HEK293T (cell line): ENCODE measurements at regions not wholly inside any gene's neighbourhood (a gene's known extent, or its start where the extent isn't known, plus 50 kb on each side); places are given as distances from the start of the nearest gene placed in this dataset.
A peak's percentile ranks its signal among the peaks of the same experiment; 100 is the strongest.

Experiments used
- CTCF ChIA-PET: fragments of 350-600 bp; formaldehyde crosslinking; extraction: SDS; loops from one replicate; lab custom pipeline; 2021; ENCODE audit warnings: antibody characterized with exemption, inconsistent platforms; lab: Yijun Ruan, JAX
- POLR2A ChIA-PET: fragments of 350-600 bp; formaldehyde crosslinking; extraction: SDS; loops from one replicate; lab custom pipeline; 2020; ENCODE audit warnings: antibody characterized with exemption, inconsistent platforms; lab: Yijun Ruan, JAX
- DNase-seq: peaks from one replicate; pipeline ENCODE4 v3.0.0; 2012; ENCODE audit warnings: mixed read lengths; ENCODE audit errors: extremely low spot score
- ARNT ChIP-seq: fragments of 450-650 bp; IDR thresholded peaks from 2 replicates; pipeline ENCODE4 v1.6.1; 2017; ENCODE audit warnings: mild to moderate bottlenecking
- BHLHE40 ChIP-seq: fragments of 450-650 bp; IDR thresholded peaks from 2 replicates; pipeline ENCODE4 v1.6.1; 2016; ENCODE audit warnings: mild to moderate bottlenecking, moderate library complexity, borderline replicate concordance
- CTBP1 ChIP-seq: fragments of 450-650 bp; IDR thresholded peaks from 2 replicates; pipeline ENCODE4 v1.6.1; 2016; ENCODE audit warnings: borderline replicate concordance
- ELF4 ChIP-seq: fragments of 450-650 bp; IDR thresholded peaks from 2 replicates; pipeline ENCODE4 v1.6.1; 2017; ENCODE audit warnings: antibody characterized with exemption
- FOXA1 ChIP-seq: fragments of 450-650 bp; IDR thresholded peaks from 2 replicates; pipeline ENCODE4 v1.6.1; 2016; ENCODE audit warnings: mild to moderate bottlenecking
- FOXK2 ChIP-seq: fragments of 450-650 bp; IDR thresholded peaks from 2 replicates; pipeline ENCODE4 v1.6.1; 2016; ENCODE audit warnings: mild to moderate bottlenecking
- FOXM1 ChIP-seq: fragments of 450-650 bp; IDR thresholded peaks from 2 replicates; pipeline ENCODE4 v1.6.1; 2017; ENCODE audit warnings: mild to moderate bottlenecking, borderline replicate concordance
- HDGF ChIP-seq: fragments of 450-650 bp; IDR thresholded peaks from 2 replicates; pipeline ENCODE4 v1.6.1; 2017; ENCODE audit warnings: antibody characterized with exemption, borderline replicate concordance
- L3MBTL2 ChIP-seq: fragments of 450-650 bp; conservative IDR thresholded peaks from 2 replicates; pipeline ENCODE4 v1.6.1; 2016; ENCODE audit warnings: mild to moderate bottlenecking
- LEF1 ChIP-seq: fragments of 450-650 bp; IDR thresholded peaks from 2 replicates; pipeline ENCODE4 v1.6.1; 2017; ENCODE audit warnings: mild to moderate bottlenecking, borderline replicate concordance
- NFRKB ChIP-seq: fragments of 450-650 bp; IDR thresholded peaks from 2 replicates; pipeline ENCODE4 v1.6.1; 2016; ENCODE audit warnings: mild to moderate bottlenecking, moderate library complexity
- SP1 ChIP-seq: fragments of 450-650 bp; IDR thresholded peaks from 2 replicates; pipeline ENCODE4 v1.6.1; 2017
- SUZ12 ChIP-seq: fragments of 450-650 bp; IDR thresholded peaks from 2 replicates; pipeline ENCODE4 v1.6.1; 2016; ENCODE audit warnings: mild to moderate bottlenecking
- TARDBP ChIP-seq: fragments of 450-650 bp; IDR thresholded peaks from 2 replicates; pipeline ENCODE4 v1.6.1; 2016
- ZNF384 ChIP-seq: fragments of 450-650 bp; IDR thresholded peaks from 2 replicates; pipeline ENCODE4 v1.6.1; 2016
- TF ChIP-seq, protein P1 (sequence below): fragments of 450-650 bp; IDR thresholded peaks from 2 replicates; pipeline ENCODE4 v1.6.1; 2016

DNA sequence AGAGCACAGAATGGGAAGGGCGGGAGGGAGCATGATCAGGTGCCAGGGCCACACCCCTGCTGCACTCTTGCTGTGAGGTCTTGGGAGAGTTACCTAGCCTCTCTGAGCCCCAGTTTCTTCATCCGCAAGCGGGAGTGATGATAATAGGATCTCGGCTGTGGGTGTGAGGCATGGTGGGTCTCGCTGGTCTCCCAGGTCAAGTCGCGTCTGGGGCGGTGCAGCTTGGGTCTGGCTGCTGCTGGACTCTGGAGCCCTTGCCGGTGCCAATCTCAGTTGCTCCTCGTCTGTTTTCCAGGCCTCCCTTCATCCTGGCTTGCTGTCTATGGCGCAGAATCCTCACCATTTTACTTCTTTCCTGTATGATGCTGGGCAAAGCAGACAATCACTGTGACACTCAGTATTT is 130.3 kb upstream of the RAB12 start:
- DNase-seq, result no peak
- TF ChIP-seq TARDBP (no peak), ARNT (no peak)
- POLR2A ChIA-PET, result no interaction called here
- CTCF ChIA-PET, result interaction anchor here (0.7 to 1.2 kb wide), 2 partner anchors 11 to 34 kb away, joined by 3 to 5 read pairs; no protein-coding TSS in a partner anchor

DNA sequence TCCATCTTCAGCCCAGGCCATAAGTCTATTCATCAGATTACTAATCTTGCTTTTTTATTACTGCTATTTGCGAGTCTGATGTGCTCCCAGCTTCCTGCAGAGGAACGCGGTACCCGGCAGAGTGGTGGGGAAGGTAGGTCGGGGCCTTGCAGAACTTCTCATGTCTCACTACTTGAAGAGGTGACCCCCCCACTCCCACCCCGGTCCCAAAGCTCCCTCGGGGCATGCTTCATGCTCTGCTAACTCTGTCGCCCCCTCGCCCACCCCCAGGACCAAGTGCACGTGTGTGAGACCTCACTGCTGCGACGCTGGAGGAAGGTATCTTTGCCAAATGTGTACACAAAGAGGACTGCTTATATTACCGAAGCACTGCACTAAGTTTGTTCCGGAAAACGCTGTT is 129.4 kb upstream of the RAB12 start:
- CTCF ChIA-PET, result interaction anchor here (0.6 kb wide), 1 partner anchor 27 kb away, joined by 3 read pairs; no protein-coding TSS in a partner anchor
- POLR2A ChIA-PET, result interaction anchor here (0.6 kb wide), 1 partner anchor 1255 kb away, joined by 3 read pairs; no protein-coding TSS in a partner anchor
- no peak for TF ChIP-seq SUZ12
- no peak for TF ChIP-seq HDGF
- TF ChIP-seq ZNF384, result no peak
- TF ChIP-seq BHLHE40, result no peak
- no peak for TF ChIP-seq ELF4
- no peak for TF ChIP-seq FOXA1
- TF ChIP-seq TARDBP, result no peak
- TF ChIP-seq SP1, result no peak
- no peak for TF ChIP-seq FOXK2
- TF ChIP-seq CTBP1, result no peak
- TF ChIP-seq FOXM1, result no peak
- TF ChIP-seq L3MBTL2, result no peak
- TF ChIP-seq ARNT, result no peak
- TF ChIP-seq, protein P1, sequence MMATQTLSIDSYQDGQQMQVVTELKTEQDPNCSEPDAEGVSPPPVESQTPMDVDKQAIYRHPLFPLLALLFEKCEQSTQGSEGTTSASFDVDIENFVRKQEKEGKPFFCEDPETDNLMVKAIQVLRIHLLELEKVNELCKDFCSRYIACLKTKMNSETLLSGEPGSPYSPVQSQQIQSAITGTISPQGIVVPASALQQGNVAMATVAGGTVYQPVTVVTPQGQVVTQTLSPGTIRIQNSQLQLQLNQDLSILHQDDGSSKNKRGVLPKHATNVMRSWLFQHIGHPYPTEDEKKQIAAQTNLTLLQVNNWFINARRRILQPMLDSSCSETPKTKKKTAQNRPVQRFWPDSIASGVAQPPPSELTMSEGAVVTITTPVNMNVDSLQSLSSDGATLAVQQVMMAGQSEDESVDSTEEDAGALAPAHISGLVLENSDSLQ, result no peak
- TF ChIP-seq NFRKB, result no peak
- no peak for TF ChIP-seq LEF1
- no peak for DNase-seq

DNA sequence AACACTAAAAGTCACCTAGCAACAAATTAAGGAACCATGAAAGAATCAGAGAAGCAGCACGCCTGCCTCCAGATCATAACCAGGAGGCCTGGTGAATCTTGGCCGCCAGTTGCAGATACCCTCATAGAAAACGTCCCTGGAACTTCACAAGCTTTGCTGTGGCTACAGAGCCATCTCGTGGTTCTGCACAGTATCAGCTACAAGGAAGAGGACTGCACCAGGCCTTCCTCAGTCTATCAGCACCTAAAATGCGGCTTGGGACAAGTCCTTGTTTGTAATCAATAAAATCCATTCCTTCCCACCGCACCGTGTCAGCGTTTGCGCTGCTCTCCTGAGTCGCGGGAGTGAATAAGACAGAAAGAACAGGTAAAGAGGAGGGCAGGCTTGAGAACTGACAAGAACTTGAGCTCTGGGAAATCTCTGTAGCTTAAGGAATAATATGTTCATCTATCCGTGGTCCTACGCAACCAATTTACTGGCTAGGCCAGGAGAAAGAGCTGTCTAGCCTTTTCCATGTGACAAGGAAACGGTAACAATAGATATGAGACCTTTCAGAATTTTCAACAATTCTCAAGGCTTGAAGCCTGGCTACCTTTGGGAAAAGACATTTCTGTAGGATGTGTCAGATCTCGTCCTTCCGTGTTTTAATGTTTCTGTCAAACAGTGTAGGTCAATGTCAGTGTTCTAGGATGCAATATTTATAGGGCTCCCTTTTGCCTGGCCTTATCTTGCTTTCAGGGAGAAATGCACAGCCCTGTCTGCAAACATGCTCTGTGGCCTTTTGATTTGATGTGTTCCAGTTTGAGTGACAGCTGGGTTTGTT is 128.5 kb upstream of the RAB12 start:
- POLR2A ChIA-PET, result interaction anchor here (0.9 kb wide), 1 partner anchor 129 kb away, joined by 3 read pairs; the partner anchor contains the start of gene RAB12

DNA sequence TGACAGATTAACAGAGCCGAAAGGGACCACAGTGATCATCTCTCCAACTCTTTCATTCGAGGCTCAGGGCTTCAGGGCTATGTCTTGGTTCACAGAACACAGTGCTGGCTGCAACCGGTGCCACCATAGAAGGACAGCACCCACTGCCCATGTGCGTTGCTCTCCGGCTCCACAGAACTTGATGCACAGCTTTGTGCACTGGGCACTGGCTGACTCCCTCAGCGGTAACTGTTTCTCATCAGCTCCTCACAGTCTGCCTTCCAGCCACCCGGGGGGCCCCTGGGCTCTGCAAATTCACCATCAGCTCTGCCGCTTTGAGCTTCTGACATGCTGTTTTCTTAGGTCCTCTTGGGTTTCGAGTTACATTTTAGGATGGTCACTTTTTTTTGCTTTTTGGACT is 124.3 kb upstream of the RAB12 start:
- POLR2A ChIA-PET, result no interaction called here

More for the DNA sequence above, 128.5 kb upstream of the RAB12 start:
- peak; percentile 44 for DNase-seq
- CTCF ChIA-PET, result interaction anchor here (0.8 to 1.4 kb wide), 2 partner anchors 12 to 13 kb away, joined by 3 to 7 read pairs; no protein-coding TSS in a partner anchor
- no peak for TF ChIP-seq ARNT
- no peak for TF ChIP-seq SP1
- no peak for TF ChIP-seq ZNF384
- TF ChIP-seq SUZ12, result no peak

DNA sequence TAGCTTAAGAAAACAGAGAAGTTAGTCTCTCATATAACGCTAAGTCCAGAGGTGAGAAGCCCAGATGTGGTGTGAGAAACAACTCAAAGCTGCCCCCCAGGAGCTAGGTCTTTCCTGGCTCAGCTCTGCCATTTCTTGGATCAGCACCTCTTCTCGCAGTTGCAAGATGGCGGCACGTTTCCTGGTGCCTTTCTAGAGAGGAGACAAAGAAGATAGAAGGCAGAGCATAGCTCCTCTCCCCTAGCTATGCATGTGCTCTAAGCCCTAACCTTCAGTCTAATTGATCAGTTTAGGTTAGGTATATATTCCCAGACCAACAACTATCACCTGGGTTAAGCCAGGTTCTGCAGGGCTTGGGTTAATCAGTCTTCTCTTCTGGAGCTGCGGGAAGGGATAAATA is 119.5 kb upstream of the RAB12 start:
- ChIA-PET CTCF (no interaction called here), POLR2A (no interaction called here)
- no peak for DNase-seq
- no peak for TF ChIP-seq SUZ12
- TF ChIP-seq CTBP1, result no peak
- TF ChIP-seq TARDBP, result no peak
- TF ChIP-seq ZNF384, result no peak
- no peak for TF ChIP-seq ELF4

More for the DNA sequence above, 124.3 kb upstream of the RAB12 start:
- DNase-seq, result no peak
- TF ChIP-seq HDGF (no peak), FOXM1 (no peak), TARDBP (no peak), BHLHE40 (no peak), FOXK2 (no peak), ARNT (no peak), ELF4 (no peak), FOXA1 (no peak), L3MBTL2 (no peak)
- CTCF ChIA-PET, result interaction anchor here (0.6 kb wide), 1 partner anchor 1011 kb away, joined by 3 read pairs; no protein-coding TSS in a partner anchor

DNA sequence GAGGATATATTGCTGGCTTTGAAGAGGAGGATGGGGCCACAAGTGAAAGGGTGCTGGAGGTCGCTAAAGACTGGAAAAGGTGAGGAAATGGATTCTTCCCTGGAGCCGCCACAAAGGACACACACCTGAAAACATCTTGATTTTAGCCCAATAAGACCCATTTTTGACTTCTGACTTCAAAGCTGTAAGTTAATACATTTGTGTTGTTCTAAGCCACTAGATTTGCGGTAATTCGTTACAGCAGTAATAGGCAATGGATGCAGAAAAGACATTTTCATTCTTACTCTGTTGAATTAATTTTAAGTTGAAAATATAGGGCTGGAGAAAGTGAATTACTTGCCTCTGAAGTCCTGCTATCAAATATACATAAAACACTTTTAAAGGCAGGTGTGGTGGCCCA is 117.7 kb upstream of the RAB12 start:
- no peak for DNase-seq
- TF ChIP-seq L3MBTL2, result no peak
- no peak for TF ChIP-seq NFRKB
- TF ChIP-seq FOXA1, result no peak
- TF ChIP-seq BHLHE40, result no peak
- no peak for TF ChIP-seq SP1
- TF ChIP-seq, protein P1, result no peak
- TF ChIP-seq HDGF, result no peak
- TF ChIP-seq ARNT, result no peak
- TF ChIP-seq LEF1, result no peak
- TF ChIP-seq ZNF384, result no peak
- TF ChIP-seq FOXK2, result no peak
- ChIA-PET POLR2A (no interaction called here), CTCF (no interaction called here)

DNA sequence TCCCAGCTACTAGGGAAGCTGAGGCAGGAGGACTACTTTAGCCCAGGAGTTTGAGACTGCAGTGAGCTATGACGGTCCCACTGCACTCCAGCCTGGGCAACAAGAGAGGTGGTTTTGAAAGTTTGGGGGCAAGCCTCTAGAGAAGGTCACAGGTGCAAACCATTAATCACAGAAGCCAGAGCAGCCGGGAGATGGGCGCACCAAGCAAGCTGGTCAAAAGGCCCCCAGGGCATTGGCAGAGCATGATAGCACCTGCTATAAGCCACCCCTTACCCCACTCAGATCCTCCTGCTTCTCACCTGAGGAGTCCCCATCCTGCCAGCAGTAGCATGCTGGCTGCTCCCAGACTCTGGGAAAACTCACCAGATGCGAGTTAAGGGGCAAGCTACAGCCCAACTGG is 116.1 kb upstream of the RAB12 start:
- DNase-seq, result no peak
- ChIA-PET CTCF (no interaction called here), POLR2A (no interaction called here)
- no peak for TF ChIP-seq ZNF384
- TF ChIP-seq TARDBP, result no peak
- no peak for TF ChIP-seq FOXM1
- no peak for TF ChIP-seq SP1
- no peak for TF ChIP-seq SUZ12
- no peak for TF ChIP-seq NFRKB
- no peak for TF ChIP-seq ELF4
- TF ChIP-seq L3MBTL2, result no peak
- TF ChIP-seq HDGF, result no peak
- no peak for TF ChIP-seq FOXA1
- no peak for TF ChIP-seq CTBP1
- TF ChIP-seq ARNT, result no peak
- no peak for TF ChIP-seq LEF1
- TF ChIP-seq, protein P1, result no peak
